HCT116 (cell line): ENCODE measurements at regions not wholly inside any gene's neighbourhood (a gene's known extent, or its start where the extent isn't known, plus 50 kb on each side); places are given as distances from the start of the nearest gene placed in this dataset.

Source experiments
- ATAC-seq: fragments of 200-7000 bp; cut with Tn5 transposase; 2 replicates; pipeline ENCODE4 v1.9.1; 2020; ENCODE audit warnings: mild to moderate bottlenecking, moderate library complexity
- BruUV-seq: library from RNA; stranded (reverse); fragments of 400-500 nt; replicated peaks from 2 replicates; lab custom pipeline; 2021; lab: Mats Ljungman, UMichigan
- CTCF ChIA-PET: fragments of 300-600 bp; sonication (Branson Sonifier 250); formaldehyde crosslinking; loops from one replicate; lab custom pipeline; 2021; ENCODE audit warnings: antibody characterized with exemption; lab: Charles Lee
- POLR2A ChIA-PET: fragments of 300-600, 350-600 bp; sonication (Branson Sonifier 250); formaldehyde crosslinking; loops from one replicate; lab custom pipeline; 2021; ENCODE audit warnings: antibody characterized with exemption; lab: Charles Lee
- RAD21 ChIA-PET, 2 experiments: fragments of 300-600 bp; sonication (Branson Sonifier 250); formaldehyde crosslinking; loops; one replicate each; lab custom pipeline; 2023; ENCODE audit warnings: low total read pairs in 2 of 2; ENCODE audit not compliant: uncharacterized antibody in 2 of 2, unreplicated experiment in 2 of 2, low non-redundant PET in 1 of 2; lab: Charles Lee
- DNase-seq: peaks from one replicate; pipeline ENCODE4 v3.0.0-alpha.2; 2010; ENCODE audit warnings: low read depth, low spot score
- H2AFZ ChIP-seq: fragments of 200-600 bp; shearing (Covaris generic), sonication (generic); 2 replicates; pipeline ENCODE4 v1.6.1; 2017; ENCODE audit warnings: low read depth, mixed run types, mixed read lengths, antibody characterized with exemption, low read length; ENCODE audit not compliant: poor library complexity, severe bottlenecking
- H3K27ac ChIP-seq: 2 replicates; pipeline ENCODE4 v1.5.1; 2012; ENCODE audit warnings: low read depth, low read length
- H3K27me3 ChIP-seq: fragments of 200-600 bp; sonication (generic); 2 replicates; pipeline ENCODE4 v1.6.1; 2016; ENCODE audit warnings: mixed run types, low read length, mixed read lengths; ENCODE audit not compliant: insufficient read depth
- H3K36me3 ChIP-seq, 2 experiments: fragments of 200-500 bp in 1 of 2; fragments of 200-600 bp in 1 of 2; sonication (Bioruptor generic) in 1 of 2; sonication (generic) in 1 of 2; 2 replicates each; pipeline versions ENCODE4 v1.5.1 to v1.6.1; 2014 to 2016; ENCODE audit warnings: low read length in 2 of 2, inconsistent platforms in 1 of 2, mixed read lengths in 1 of 2, mixed run types in 1 of 2; ENCODE audit not compliant: insufficient read depth in 2 of 2, control insufficient read depth in 1 of 2
- H3K4me1 ChIP-seq, 2 experiments: fragments of 200-600 bp in 1 of 2; sonication (generic) in 1 of 2; 2 replicates each; pipeline versions ENCODE4 v1.5.1 to v1.6.1; 2012 to 2017; ENCODE audit warnings: low read length in 2 of 2, inconsistent platforms in 1 of 2, mild to moderate bottlenecking in 1 of 2, mixed read lengths in 1 of 2, mixed run types in 1 of 2, moderate library complexity in 1 of 2; ENCODE audit not compliant: insufficient read depth in 2 of 2, control insufficient read depth in 1 of 2
- H3K4me2 ChIP-seq: fragments of 200-600 bp; sonication (generic); 2 replicates; pipeline ENCODE4 v1.6.1; 2017; ENCODE audit warnings: mixed run types, low read length, mixed read lengths
- H3K4me3 ChIP-seq, 2 experiments: fragments of 200-600 bp in 1 of 2; sonication (generic) in 1 of 2; replicated peaks in 1 of 2; 2 replicates each; pipeline ENCODE4 v1.5.1; 2011 to 2016; ENCODE audit warnings: low read length in 2 of 2, control low read depth in 1 of 2, low read depth in 1 of 2, mild to moderate bottlenecking in 1 of 2, mixed read lengths in 1 of 2, mixed run types in 1 of 2
- H3K79me2 ChIP-seq: fragments of 200-600 bp; sonication (generic); 2 replicates; pipeline ENCODE4 v1.6.1; 2017; ENCODE audit warnings: mild to moderate bottlenecking, mixed run types, low read length, moderate library complexity, mixed read lengths; ENCODE audit not compliant: insufficient read depth
- H3K9ac ChIP-seq: fragments of 200-600 bp; sonication (generic); 2 replicates; pipeline ENCODE4 v1.6.1; 2016; ENCODE audit warnings: low read length, mixed read lengths
- H3K9me2 ChIP-seq: fragments of 200-600 bp; sonication (generic), shearing (Covaris generic); 2 replicates; pipeline ENCODE4 v1.6.1; 2017; ENCODE audit warnings: mixed run types, mild to moderate bottlenecking, moderate library complexity; ENCODE audit not compliant: insufficient read depth
- H3K9me3 ChIP-seq, 2 experiments: fragments of 200-500 bp in 1 of 2; fragments of 200-600 bp in 1 of 2; sonication (Bioruptor generic) in 1 of 2; sonication (generic) in 1 of 2; 2 replicates each; pipeline ENCODE4 v1.6.1; 2014 to 2017; ENCODE audit warnings: low read length in 2 of 2, mixed read lengths in 2 of 2, inconsistent platforms in 1 of 2, low read depth in 1 of 2, mild to moderate bottlenecking in 1 of 2, mixed run types in 1 of 2, moderate library complexity in 1 of 2; ENCODE audit not compliant: control insufficient read depth in 1 of 2, insufficient read depth in 1 of 2
- H4K20me1 ChIP-seq: fragments of 200-600 bp; sonication (generic), shearing (Covaris generic); 2 replicates; pipeline ENCODE4 v1.6.1; 2017; ENCODE audit warnings: mixed run types, mild to moderate bottlenecking, moderate library complexity; ENCODE audit not compliant: insufficient read depth
- ATF3 ChIP-seq: IDR thresholded peaks from 2 replicates; pipeline ENCODE4 v1.6.1; 2012
- CBX3 ChIP-seq: IDR thresholded peaks from 2 replicates; pipeline ENCODE4 v1.6.1; 2012; ENCODE audit warnings: low read depth
- CEBPB ChIP-seq: IDR thresholded peaks from 2 replicates; pipeline ENCODE4 v1.6.1; 2012; ENCODE audit warnings: low read depth
- CTCF ChIP-seq, 3 experiments: fragments of 200-600 bp in 1 of 3; sonication (generic) in 1 of 3; IDR thresholded peaks in 2 of 3; conservative IDR thresholded peaks in 1 of 3; 2 replicates each; pipeline ENCODE4 v1.5.1; 2012 to 2017; ENCODE audit warnings: low read depth in 2 of 3, low read length in 2 of 3, antibody characterized with exemption in 1 of 3, borderline replicate concordance in 1 of 3, control low read depth in 1 of 3, mild to moderate bottlenecking in 1 of 3, mixed read lengths in 1 of 3, mixed run types in 1 of 3, moderate library complexity in 1 of 3; ENCODE audit not compliant: insufficient read depth in 1 of 3
- EGR1 ChIP-seq: IDR thresholded peaks from 2 replicates; pipeline ENCODE4 v1.6.1; 2012; ENCODE audit warnings: low read depth
- ELF1 ChIP-seq: IDR thresholded peaks from 2 replicates; pipeline ENCODE4 v1.6.1; 2012; ENCODE audit warnings: low read depth, borderline replicate concordance
- EZH2 ChIP-seq: fragments of 200-600 bp; sonication (generic); IDR thresholded peaks from 2 replicates; pipeline ENCODE4 v1.6.1; 2017; ENCODE audit warnings: antibody characterized with exemption, mixed run types
- JUND ChIP-seq: IDR thresholded peaks from 2 replicates; pipeline ENCODE4 v1.6.1; 2012
- MAX ChIP-seq: IDR thresholded peaks from 2 replicates; pipeline ENCODE4 v1.6.1; 2012
- POLR2AphosphoS5 ChIP-seq: IDR thresholded peaks from 2 replicates; pipeline ENCODE4 v1.6.1; 2011; ENCODE audit warnings: mild to moderate bottlenecking, low read depth, low read length, moderate library complexity
- RAD21 ChIP-seq: IDR thresholded peaks from 2 replicates; pipeline ENCODE4 v1.6.1; 2012; ENCODE audit warnings: low read depth, mild to moderate bottlenecking
- REST ChIP-seq: IDR thresholded peaks from 2 replicates; pipeline ENCODE4 v1.6.1; 2012; ENCODE audit warnings: low read depth
- SIN3A ChIP-seq: IDR thresholded peaks from 2 replicates; pipeline ENCODE4 v1.6.1; 2012; ENCODE audit warnings: low read depth
- SP1 ChIP-seq: IDR thresholded peaks from 2 replicates; pipeline ENCODE4 v1.6.1; 2012; ENCODE audit warnings: low read depth
- TCF7L2 ChIP-seq: IDR thresholded peaks from 2 replicates; pipeline ENCODE4 v1.7.0; 2011; ENCODE audit warnings: borderline replicate concordance, inconsistent platforms; ENCODE audit not compliant: insufficient read depth, insufficient read length; ENCODE audit errors: extremely low read depth
- YY1 ChIP-seq: IDR thresholded peaks from 2 replicates; pipeline ENCODE4 v1.6.1; 2011; ENCODE audit warnings: low read length, low read depth, moderate library complexity, mild to moderate bottlenecking; ENCODE audit not compliant: insufficient replicate concordance; ENCODE audit errors: extremely low read depth
- ZFX ChIP-seq: fragments of 450-650 bp; IDR thresholded peaks from 2 replicates; pipeline ENCODE4 v1.6.1; 2017
- ZNF274 ChIP-seq: fragments of 200-500 bp; sonication (Bioruptor generic); IDR thresholded peaks from 2 replicates; pipeline ENCODE4 v1.6.1; 2014; ENCODE audit warnings: mild to moderate bottlenecking, low read depth, low read length, inconsistent platforms
- intact Hi-C: fragments of 100-400 bp; cut with micrococcal nuclease; formaldehyde crosslinking; loops from 2 replicates; pipeline ENCODE4 v1.10.0; 2022

GRCh38 chr20:55646851-55647250 lies 358.5 kb downstream of the CBLN4 start:
- ChIA-PET RAD21 (no interaction called here), CTCF (no interaction called here)
- no peak for ATAC-seq

More at GRCh38 chr20:55646851-55647250, 358.5 kb downstream of the CBLN4 start:
- BruUV-seq, result no TSS peak
- POLR2A ChIA-PET, result no interaction called here
- H2AFZ ChIP-seq, result no peak overlapping the region
- H3K4me1 ChIP-seq, result no peaks in the 10 kb centered on the region
- H3K4me2 ChIP-seq, result no peak overlapping the region
- H3K9me2 ChIP-seq, result no peaks in the 10 kb centered on the region
- H4K20me1 ChIP-seq, result no peaks in the 10 kb centered on the region
- no peak overlapping the region for H3K4me3 ChIP-seq
- intact Hi-C loops, result no loop called here
- H3K27ac ChIP-seq, result no peak overlapping the region
- TF ChIP-seq RAD21 (no peak), ELF1 (no peak), SIN3A (no peak), TCF7L2 (no peak), ZFX (no peak), YY1 (no peak), CBX3 (no peak), EZH2 (no peak), MAX (no peak), REST (no peak), JUND (no peak), SP1 (no peak), ATF3 (no peak), EGR1 (no peak), CEBPB (no peak), POLR2AphosphoS5 (no peak), CTCF (IDR thresholded peaks at IDR 0.05 in 2 of 3, conservative IDR thresholded peaks at IDR 0.05 in 1 of 3; ENCODE audit: borderline replicate concordance in 1 of 3, insufficient read depth in 1 of 3, low read depth in 2 of 3, low read length in 2 of 3) (no peak), ZNF274 (no peak)
- H3K27me3 ChIP-seq, result no peaks in the 10 kb centered on the region
- no peak for DNase-seq
- no peaks in the 10 kb centered on the region for H3K79me2 ChIP-seq
- H3K36me3 ChIP-seq, result no peaks in the 10 kb centered on the region
- no peak overlapping the region for H3K9ac ChIP-seq
- H3K9me3 ChIP-seq, result peaks cover 6 to 26% of the 10 kb centered on the region in 2 experiments; a peak in 2 of 4 replicates
